H1 (cell line): ENCODE measurements at regions not wholly inside any gene's neighbourhood (a gene's known extent, or its start where the extent isn't known, plus 50 kb on each side); places are given as distances from the start of the nearest gene placed in this dataset.

Experiments
- HDAC2 ChIP-seq, 2 experiments: fragments of 300-600 bp in 1 of 2; sonication (generic) in 1 of 2; IDR thresholded peaks; 2 replicates each; pipeline ENCODE4 v1.6.1; 2011 to 2012; ENCODE audit warnings: low read depth in 2 of 2, low read length in 2 of 2, mild to moderate bottlenecking in 2 of 2, moderate library complexity in 2 of 2, borderline replicate concordance in 1 of 2, inconsistent platforms in 1 of 2
- TF ChIP-seq, protein P1 (sequence below): fragments of 300-600 bp; sonication (generic); IDR thresholded peaks from 2 replicates; pipeline ENCODE4 v1.7.1; 2012; ENCODE audit warnings: low read length, moderate library complexity, mild to moderate bottlenecking, inconsistent platforms; ENCODE audit not compliant: insufficient replicate concordance

DNA sequence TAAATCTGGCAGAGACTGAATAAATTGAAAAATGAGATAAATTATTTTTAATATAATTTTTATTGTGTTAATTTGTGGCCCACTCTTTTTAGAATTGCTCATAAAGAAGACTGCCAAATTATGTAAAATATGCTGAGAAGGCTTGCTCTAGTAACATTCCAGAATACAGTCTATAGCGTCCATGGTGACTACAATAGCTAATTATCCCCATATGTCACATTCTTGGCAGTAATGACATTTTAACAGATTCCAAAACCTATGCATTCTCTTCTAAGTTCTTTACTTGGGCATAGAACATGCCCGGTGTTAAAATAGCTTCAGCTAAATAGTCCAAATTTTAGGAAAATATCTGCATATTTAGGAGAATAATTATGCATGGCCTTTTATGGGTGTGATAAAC is 697.0 kb upstream of the SEMA6A start (continued):
- TF ChIP-seq, protein P1, sequence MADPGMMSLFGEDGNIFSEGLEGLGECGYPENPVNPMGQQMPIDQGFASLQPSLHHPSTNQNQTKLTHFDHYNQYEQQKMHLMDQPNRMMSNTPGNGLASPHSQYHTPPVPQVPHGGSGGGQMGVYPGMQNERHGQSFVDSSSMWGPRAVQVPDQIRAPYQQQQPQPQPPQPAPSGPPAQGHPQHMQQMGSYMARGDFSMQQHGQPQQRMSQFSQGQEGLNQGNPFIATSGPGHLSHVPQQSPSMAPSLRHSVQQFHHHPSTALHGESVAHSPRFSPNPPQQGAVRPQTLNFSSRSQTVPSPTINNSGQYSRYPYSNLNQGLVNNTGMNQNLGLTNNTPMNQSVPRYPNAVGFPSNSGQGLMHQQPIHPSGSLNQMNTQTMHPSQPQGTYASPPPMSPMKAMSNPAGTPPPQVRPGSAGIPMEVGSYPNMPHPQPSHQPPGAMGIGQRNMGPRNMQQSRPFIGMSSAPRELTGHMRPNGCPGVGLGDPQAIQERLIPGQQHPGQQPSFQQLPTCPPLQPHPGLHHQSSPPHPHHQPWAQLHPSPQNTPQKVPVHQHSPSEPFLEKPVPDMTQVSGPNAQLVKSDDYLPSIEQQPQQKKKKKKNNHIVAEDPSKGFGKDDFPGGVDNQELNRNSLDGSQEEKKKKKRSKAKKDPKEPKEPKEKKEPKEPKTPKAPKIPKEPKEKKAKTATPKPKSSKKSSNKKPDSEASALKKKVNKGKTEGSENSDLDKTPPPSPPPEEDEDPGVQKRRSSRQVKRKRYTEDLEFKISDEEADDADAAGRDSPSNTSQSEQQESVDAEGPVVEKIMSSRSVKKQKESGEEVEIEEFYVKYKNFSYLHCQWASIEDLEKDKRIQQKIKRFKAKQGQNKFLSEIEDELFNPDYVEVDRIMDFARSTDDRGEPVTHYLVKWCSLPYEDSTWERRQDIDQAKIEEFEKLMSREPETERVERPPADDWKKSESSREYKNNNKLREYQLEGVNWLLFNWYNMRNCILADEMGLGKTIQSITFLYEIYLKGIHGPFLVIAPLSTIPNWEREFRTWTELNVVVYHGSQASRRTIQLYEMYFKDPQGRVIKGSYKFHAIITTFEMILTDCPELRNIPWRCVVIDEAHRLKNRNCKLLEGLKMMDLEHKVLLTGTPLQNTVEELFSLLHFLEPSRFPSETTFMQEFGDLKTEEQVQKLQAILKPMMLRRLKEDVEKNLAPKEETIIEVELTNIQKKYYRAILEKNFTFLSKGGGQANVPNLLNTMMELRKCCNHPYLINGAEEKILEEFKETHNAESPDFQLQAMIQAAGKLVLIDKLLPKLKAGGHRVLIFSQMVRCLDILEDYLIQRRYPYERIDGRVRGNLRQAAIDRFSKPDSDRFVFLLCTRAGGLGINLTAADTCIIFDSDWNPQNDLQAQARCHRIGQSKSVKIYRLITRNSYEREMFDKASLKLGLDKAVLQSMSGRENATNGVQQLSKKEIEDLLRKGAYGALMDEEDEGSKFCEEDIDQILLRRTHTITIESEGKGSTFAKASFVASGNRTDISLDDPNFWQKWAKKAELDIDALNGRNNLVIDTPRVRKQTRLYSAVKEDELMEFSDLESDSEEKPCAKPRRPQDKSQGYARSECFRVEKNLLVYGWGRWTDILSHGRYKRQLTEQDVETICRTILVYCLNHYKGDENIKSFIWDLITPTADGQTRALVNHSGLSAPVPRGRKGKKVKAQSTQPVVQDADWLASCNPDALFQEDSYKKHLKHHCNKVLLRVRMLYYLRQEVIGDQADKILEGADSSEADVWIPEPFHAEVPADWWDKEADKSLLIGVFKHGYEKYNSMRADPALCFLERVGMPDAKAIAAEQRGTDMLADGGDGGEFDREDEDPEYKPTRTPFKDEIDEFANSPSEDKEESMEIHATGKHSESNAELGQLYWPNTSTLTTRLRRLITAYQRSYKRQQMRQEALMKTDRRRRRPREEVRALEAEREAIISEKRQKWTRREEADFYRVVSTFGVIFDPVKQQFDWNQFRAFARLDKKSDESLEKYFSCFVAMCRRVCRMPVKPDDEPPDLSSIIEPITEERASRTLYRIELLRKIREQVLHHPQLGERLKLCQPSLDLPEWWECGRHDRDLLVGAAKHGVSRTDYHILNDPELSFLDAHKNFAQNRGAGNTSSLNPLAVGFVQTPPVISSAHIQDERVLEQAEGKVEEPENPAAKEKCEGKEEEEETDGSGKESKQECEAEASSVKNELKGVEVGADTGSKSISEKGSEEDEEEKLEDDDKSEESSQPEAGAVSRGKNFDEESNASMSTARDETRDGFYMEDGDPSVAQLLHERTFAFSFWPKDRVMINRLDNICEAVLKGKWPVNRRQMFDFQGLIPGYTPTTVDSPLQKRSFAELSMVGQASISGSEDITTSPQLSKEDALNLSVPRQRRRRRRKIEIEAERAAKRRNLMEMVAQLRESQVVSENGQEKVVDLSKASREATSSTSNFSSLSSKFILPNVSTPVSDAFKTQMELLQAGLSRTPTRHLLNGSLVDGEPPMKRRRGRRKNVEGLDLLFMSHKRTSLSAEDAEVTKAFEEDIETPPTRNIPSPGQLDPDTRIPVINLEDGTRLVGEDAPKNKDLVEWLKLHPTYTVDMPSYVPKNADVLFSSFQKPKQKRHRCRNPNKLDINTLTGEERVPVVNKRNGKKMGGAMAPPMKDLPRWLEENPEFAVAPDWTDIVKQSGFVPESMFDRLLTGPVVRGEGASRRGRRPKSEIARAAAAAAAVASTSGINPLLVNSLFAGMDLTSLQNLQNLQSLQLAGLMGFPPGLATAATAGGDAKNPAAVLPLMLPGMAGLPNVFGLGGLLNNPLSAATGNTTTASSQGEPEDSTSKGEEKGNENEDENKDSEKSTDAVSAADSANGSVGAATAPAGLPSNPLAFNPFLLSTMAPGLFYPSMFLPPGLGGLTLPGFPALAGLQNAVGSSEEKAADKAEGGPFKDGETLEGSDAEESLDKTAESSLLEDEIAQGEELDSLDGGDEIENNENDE = no peak
- TF ChIP-seq HDAC2 (IDR thresholded peaks at IDR 0.05; ENCODE audit: borderline replicate concordance in 1 of 2, low read depth in 2 of 2, low read length in 2 of 2) = no peak
